RCC 7860 (cell line): ENCODE measurements at regions not wholly inside any gene's neighbourhood (a gene's known extent, or its start where the extent isn't known, plus 50 kb on each side); places are given as distances from the start of the nearest gene placed in this dataset.

Source experiments
- DNase-seq: peaks from one replicate; pipeline ENCODE4 v3.0.0-alpha.2; 2015; ENCODE audit warnings: low spot score
- FAIRE-seq: peaks from 2 replicates; lab custom pipeline; 2012; peaks lifted over from hg19 to GRCh38; lab: Jason Lieb, UNC

GRCh38 chr4:174122705-174123104, 160.8 kb downstream of the FBXO8 start:
- no peak for DNase-seq
- FAIRE-seq, result no peak

GRCh38 chr4:174120446-174121295, 162.8 kb downstream of the FBXO8 start:
- FAIRE-seq (no peak), DNase-seq (peak; percentile 16)

GRCh38 chr4:174119830-174120229, 163.6 kb downstream of the FBXO8 start:
- DNase-seq (no peak), FAIRE-seq (no peak)

GRCh38 chr4:174119051-174119450, 164.4 kb downstream of the FBXO8 start:
- no peak for DNase-seq
- FAIRE-seq, result no peak

DNA sequence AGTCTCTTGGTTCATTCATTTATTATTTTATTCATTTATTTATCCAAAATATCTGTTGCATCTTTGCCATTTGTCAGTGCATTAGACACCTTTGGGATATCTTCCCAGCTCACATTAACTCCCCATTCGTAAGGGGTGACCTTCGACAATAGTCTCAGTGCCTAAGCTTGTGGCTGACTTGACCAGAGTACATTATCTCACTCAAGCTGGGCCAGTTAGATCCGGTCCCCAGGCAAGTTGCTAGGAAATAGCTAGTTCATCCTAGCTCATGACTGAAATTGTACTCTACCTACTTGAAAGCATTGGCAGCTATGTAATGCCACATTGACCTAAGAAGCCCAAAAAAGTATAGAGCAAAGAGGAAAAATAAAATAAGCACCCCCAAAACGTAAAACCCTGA, 165.3 kb downstream of the FBXO8 start:
- FAIRE-seq, result no peak
- DNase-seq, result no peak

- FAIRE-seq (no peak), DNase-seq (no peak)
These were observed 166.0 kb downstream of the FBXO8 start for GRCh38 chr4:174117445-174117844.

DNA sequence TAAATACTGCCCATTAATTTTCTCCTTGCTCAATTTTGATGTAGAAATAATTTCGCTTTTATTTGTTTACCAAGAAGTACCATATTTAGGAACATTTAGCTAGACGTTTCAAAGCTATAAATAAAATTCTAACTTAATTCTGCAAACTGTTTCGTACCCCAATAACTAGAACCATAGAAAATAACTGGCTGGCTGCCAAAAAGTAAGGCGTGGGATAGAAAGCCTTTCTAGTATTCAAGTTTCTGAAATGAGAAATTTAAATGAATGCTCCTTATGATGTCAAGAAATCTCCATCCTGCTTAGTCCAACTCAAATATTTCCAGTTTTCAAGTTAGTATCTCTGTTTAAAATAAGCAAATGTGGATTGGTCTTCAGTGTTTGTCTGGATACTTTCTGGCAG, 167.4 kb downstream of the FBXO8 start:
- DNase-seq (no peak), FAIRE-seq (no peak)

DNA sequence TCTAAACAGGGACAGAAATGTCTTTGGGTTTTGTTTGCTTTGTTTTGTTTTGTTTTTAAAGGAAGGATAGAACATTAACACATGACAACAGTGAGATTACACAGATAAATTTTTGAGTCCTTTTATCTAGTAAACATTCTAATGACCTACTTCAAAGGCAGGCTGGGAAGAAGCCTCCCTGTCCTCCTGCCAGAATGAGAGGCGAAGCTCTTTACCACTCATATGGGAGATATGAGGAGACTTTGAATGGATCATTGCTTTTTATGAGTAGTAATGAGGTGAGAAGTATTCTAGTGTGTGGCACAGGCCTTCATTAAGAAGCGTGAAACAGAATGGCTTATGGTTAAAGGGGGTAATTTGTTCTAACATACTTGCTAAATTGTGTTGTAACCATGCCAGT, 172.0 kb downstream of the FBXO8 start:
- FAIRE-seq, result no peak
- no peak for DNase-seq

DNA sequence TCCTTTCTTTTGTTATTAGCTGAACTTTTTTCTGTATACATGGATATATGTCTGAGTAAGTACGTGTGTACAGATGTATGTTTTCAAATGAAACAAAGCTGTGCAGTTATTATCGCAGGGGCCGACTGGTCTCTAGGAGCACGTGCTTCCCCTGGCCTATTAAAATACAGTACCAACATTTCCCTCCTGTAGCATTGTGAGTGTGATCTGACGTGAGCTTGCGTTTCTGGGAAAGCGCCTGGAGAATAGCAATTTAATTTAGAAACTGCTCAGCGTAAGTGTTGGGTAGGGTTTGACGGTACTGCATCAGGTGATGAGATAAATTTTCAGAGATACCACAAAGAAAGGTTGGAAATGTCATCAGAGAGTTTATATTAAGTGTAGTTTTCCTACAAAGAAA, 173.3 kb downstream of the FBXO8 start:
- FAIRE-seq (no peak), DNase-seq (no peak)

GRCh38 chr4:174107746-174108354, 175.6 kb downstream of the FBXO8 start:
- FAIRE-seq (no peak), DNase-seq (no peak)

- DNase-seq (no peak), FAIRE-seq (no peak)
These were observed 178.3 kb downstream of the FBXO8 start for GRCh38 chr4:174105202-174105601.

- FAIRE-seq (no peak), DNase-seq (no peak)
These were observed 182.6 kb downstream of the FBXO8 start for GRCh38 chr4:174100910-174101309.

- DNase-seq, result no peak
- no peak for FAIRE-seq
These were observed 183.8 kb downstream of the FBXO8 start for GRCh38 chr4:174099712-174100111.

DNA sequence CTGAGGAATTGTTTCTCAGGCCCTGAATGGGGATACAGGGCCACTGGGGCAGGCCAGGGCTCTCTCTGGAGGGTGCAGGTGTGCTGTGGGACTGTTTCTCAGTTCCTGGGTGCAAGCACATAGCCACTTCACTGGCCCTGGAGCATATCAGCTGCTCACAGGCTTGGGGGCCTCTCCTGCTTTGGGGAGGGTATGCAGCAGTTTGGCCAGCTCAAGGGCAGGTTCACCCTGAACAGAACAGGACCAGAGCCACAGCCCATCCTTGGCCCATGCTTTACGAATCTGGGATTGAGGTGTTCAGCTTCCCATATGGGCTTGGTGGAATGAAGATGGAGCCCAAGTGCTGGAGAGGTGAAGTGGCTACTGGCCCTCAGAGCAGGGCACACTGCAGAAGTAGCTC, 186.5 kb downstream of the FBXO8 start:
- DNase-seq (no peak), FAIRE-seq (no peak)

- no peak for DNase-seq
- FAIRE-seq, result no peak
These were observed 187.0 kb downstream of the FBXO8 start for GRCh38 chr4:174096456-174096855.

DNA sequence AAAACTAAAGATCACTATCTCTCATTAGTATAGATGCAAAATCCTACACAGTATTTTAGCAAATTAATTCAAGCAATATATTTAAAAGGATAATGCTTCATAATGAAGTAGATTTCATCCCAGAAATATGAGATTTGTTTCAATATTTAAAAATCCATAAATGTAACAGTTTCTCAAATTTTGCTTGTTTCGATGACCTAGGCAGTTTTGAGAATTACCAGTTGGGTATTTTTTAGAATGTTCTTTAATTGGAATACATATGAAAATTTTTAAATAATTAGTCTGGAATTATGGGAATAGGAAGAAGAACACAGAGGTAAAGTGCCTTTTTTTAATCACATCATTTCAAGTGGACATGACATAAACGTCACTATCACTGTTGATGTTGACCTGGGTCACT, 192.3 kb downstream of the FBXO8 start:
- FAIRE-seq, result no peak
- no peak for DNase-seq

GRCh38 chr4:174089711-174090110, 193.8 kb downstream of the FBXO8 start:
- no peak for FAIRE-seq
- no peak for DNase-seq

DNA sequence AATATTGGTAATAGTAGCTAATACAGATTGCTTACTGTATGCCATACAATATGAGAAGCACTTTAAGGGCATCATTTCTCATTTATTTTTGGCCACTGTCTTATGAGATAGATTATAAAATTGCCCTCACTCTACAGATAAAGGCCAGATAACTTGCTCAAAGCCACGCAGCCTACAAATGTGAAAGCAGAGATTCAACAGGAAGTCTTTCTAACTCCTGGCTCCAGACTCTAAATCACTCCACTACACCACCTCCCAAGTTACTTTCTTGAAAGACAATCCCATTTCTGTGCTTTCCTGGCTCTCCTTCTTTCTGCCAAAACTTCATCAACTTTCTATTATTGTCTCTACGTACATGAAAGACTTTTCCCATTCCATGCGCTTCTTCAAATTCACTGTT, 194.7 kb downstream of the FBXO8 start:
- no peak for FAIRE-seq

GRCh38 chr4:174086829-174087799, 196.4 kb downstream of the FBXO8 start:
- DNase-seq, result no peak
- FAIRE-seq, result no peak

More for the DNA sequence above, 194.7 kb downstream of the FBXO8 start:
- DNase-seq, result no peak

GRCh38 chr4:174084981-174085380, 198.5 kb downstream of the FBXO8 start:
- DNase-seq (no peak), FAIRE-seq (no peak)

DNA sequence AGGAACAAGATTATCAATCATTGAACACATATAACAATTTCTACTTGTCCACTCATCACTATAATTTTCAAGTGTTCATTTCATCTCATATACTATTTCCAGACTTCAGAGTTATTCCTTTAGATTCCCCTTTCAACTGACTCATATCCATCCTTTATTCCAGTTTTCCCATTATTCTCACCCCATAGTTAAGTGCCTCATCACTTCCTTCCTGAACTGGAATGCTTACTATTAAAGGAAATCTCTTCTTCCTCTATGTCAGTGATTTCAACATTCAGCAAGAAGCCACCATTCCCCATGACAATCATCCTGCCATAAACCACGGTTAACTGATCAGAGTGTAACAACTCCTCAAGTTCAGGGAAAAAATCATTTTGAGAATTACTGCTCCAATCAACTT, 198.9 kb downstream of the FBXO8 start:
- DNase-seq (no peak), FAIRE-seq (no peak)
